ENCODE measurements at regions not wholly inside any gene's neighbourhood (a gene's known extent, or its start where the extent isn't known, plus 50 kb on each side); places are given as distances from the start of the nearest gene placed in this dataset.
A peak's percentile ranks its signal among the peaks of the same experiment; 100 is the strongest.

- Histone ChIP-seq H3K27ac (no peak overlapping the region), H3K27me3 (no peaks in the 10 kb centered on the region), H3K9me3 (no peaks in the 10 kb centered on the region), H3K4me3 (no peak overlapping the region), H3K4me1 (peaks cover 0 to 17% (median 15%) of the 10 kb centered on the region in 4 donors), H3K36me3 (no peaks in the 10 kb centered on the region)
- TF ChIP-seq EP300 (IDR thresholded peaks at IDR 0.05) (no peak), CTCF (IDR thresholded peaks at IDR 0.05) (no peak), POLR2A (IDR thresholded peaks at IDR 0.05) (no peak), POLR2AphosphoS5 (IDR thresholded peaks at IDR 0.05) (no peak)
- no peak for DNase-seq
- 90 to 92% methylated on average over 9 of the region's 9 CpGs for WGBS, 2 donors
- intact Hi-C loops (cut with DNase I), result no loop called here
Observed at GRCh38 chr9:91491624-91492023, 68.0 kb upstream of the NFIL3 start.

- H3K27ac ChIP-seq, result peak overlapping the region in 2 of 4 donors; percentile 29 to 36
- WGBS, 2 donors, result 71 to 85% methylated on average over 5 of the region's 5 CpGs
- H3K9me3 ChIP-seq, result no peaks in the 10 kb centered on the region
- no peak overlapping the region for H3K4me3 ChIP-seq
- H3K4me1 ChIP-seq, result peaks cover 0 to 3% (median under 1%) of the 10 kb centered on the region in 4 donors
- no peaks in the 10 kb centered on the region for H3K36me3 ChIP-seq
- no peak for DNase-seq
- TF ChIP-seq POLR2AphosphoS5 (IDR thresholded peaks at IDR 0.05) (no peak), CTCF (IDR thresholded peaks at IDR 0.05) (no peak), POLR2A (IDR thresholded peaks at IDR 0.05) (no peak), EP300 (IDR thresholded peaks at IDR 0.05) (no peak)
- intact Hi-C loops (cut with DNase I), result no loop called here
- H3K27me3 ChIP-seq, result no peaks in the 10 kb centered on the region
Observed at GRCh38 chr9:91489361-91489899, 65.8 kb upstream of the NFIL3 start.

GRCh38 chr9:91488341-91488740, 64.7 kb upstream of the NFIL3 start:
- WGBS, 2 donors, result 82 to 90% methylated on average over 5 of the region's 5 CpGs
- no peak overlapping the region for H3K27ac ChIP-seq
- peaks cover 0 to 13% (median 11%) of the 10 kb centered on the region in 4 donors for H3K4me1 ChIP-seq
- no peak for TF ChIP-seq POLR2A (IDR thresholded peaks at IDR 0.05)
- no peak for TF ChIP-seq POLR2AphosphoS5 (IDR thresholded peaks at IDR 0.05)
- TF ChIP-seq EP300 (IDR thresholded peaks at IDR 0.05), result no peak
- no peak for TF ChIP-seq CTCF (IDR thresholded peaks at IDR 0.05)
- no peaks in the 10 kb centered on the region for H3K36me3 ChIP-seq
- no peak overlapping the region for H3K4me3 ChIP-seq
- intact Hi-C loops (cut with DNase I), result no loop called here
- no peaks in the 10 kb centered on the region for H3K27me3 ChIP-seq
- H3K9me3 ChIP-seq, result no peaks in the 10 kb centered on the region
- DNase-seq, result no peak

GRCh38 chr9:91486699-91487497, 63.3 kb upstream of the NFIL3 start:
- no peak for DNase-seq
- 86 to 90% methylated on average over 6 of the region's 6 CpGs for WGBS, 2 donors
- H3K4me1 ChIP-seq, result peaks cover 0 to 24% (median 20%) of the 10 kb centered on the region in 4 donors
- H3K27me3 ChIP-seq, result no peaks in the 10 kb centered on the region
- intact Hi-C loops (cut with DNase I), result no loop called here
- TF ChIP-seq POLR2AphosphoS5 (IDR thresholded peaks at IDR 0.05) (no peak), EP300 (IDR thresholded peaks at IDR 0.05) (no peak), POLR2A (IDR thresholded peaks at IDR 0.05) (no peak), CTCF (IDR thresholded peaks at IDR 0.05) (no peak)
- no peak overlapping the region for H3K4me3 ChIP-seq
- H3K36me3 ChIP-seq, result no peaks in the 10 kb centered on the region
- H3K9me3 ChIP-seq, result no peaks in the 10 kb centered on the region
- peak overlapping the region in 3 of 4 donors; percentile 3 to 30 (median 9) for H3K27ac ChIP-seq

Measured in sigmoid colon (tissue), 6 donors.